Activated effector memory CD4-positive, alpha-beta T cell treated with Interleukin-2 at 50 U/mL for 16 hours (primary cell): ENCODE measurements at regions not wholly inside any gene's neighbourhood (a gene's known extent, or its start where the extent isn't known, plus 50 kb on each side); places are given as distances from the start of the nearest gene placed in this dataset.

Source experiments
- DNase-seq: peaks from one replicate; pipeline ENCODE4 v3.0.0-alpha.2; 2020

- no peak for DNase-seq
Measured at GRCh38 chr14:75372260-75372659, 55.6 kb upstream of the JDP2 start.

DNA sequence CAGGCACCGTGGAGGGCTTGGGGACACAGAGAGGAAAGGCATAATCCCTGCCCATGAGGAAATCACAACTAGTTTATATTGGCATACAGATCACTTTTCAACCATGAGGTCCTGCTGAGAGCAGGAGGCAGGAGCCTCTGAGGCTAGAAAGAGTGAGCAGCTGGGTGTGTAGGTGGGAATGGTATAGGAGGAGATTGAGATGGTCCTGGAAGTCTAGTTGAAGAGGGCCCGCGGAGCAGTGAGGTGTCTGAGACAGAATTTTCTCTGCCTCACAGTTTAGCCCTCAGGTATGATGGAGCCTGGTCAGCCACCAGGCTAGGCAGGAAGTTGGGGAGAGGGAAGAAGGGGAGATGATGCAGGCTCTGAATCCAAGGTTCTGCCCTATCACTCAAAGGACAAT is 54.7 kb upstream of the JDP2 start:
- no peak for DNase-seq

GRCh38 chr14:75373616-75374015 is 54.2 kb upstream of the JDP2 start:
- no peak for DNase-seq

- DNase-seq, result no peak
Measured at GRCh38 chr14:75374911-75375310, 52.9 kb upstream of the JDP2 start.

DNA sequence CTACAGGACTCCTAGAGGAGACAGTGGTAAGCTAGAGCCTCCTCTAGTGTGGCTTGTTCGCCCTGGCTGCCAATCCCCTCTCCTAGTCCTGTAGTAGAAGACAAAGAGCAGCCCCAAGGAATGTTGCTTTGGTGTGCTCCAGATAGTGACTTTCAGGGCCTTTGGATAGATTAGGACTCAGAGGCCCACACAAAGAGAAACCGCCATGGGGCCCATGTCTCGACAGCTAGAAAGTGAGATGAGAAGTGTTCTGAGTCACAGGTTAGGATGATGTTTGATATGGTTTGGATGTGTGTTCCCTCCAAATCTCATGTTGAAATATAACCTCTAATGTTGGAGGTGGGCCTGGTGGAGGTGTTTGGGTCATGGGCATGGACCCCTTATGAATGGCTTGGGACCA is 51.8 kb upstream of the JDP2 start:
- DNase-seq, result no peak
